ENCODE measurements at regions not wholly inside any gene's neighbourhood (a gene's known extent, or its start where the extent isn't known, plus 50 kb on each side); places are given as distances from the start of the nearest gene placed in this dataset.

- no peak for ATAC-seq
- no peak overlapping the region for H2AFZ ChIP-seq (ENCODE audit: low read depth, low read length, poor library complexity, severe bottlenecking)
- no peaks in the 10 kb centered on the region for H3K79me2 ChIP-seq (ENCODE audit: insufficient read depth, low read length)
- BruUV-seq (replicated peaks) = no TSS peak
- H3K27me3 ChIP-seq (ENCODE audit: insufficient read depth, low read length) = no peaks in the 10 kb centered on the region
- no peaks in the 10 kb centered on the region for H3K9me3 ChIP-seq (ENCODE audit: control insufficient read depth in 1 of 2, insufficient read depth in 1 of 2, low read depth in 1 of 2, low read length in 2 of 2)
- H3K4me1 ChIP-seq (ENCODE audit: control insufficient read depth in 1 of 2, insufficient read depth in 2 of 2, low read length in 2 of 2) = no peaks in the 10 kb centered on the region
- no peaks in the 10 kb centered on the region for H3K9me2 ChIP-seq (ENCODE audit: insufficient read depth)
- H3K36me3 ChIP-seq (ENCODE audit: control insufficient read depth in 1 of 2, insufficient read depth in 2 of 2, low read length in 2 of 2) = no peaks in the 10 kb centered on the region
- TF ChIP-seq EGR1 (IDR thresholded peaks at IDR 0.05; ENCODE audit: low read depth) = no peak
- TF ChIP-seq ZNF274 (IDR thresholded peaks at IDR 0.05; ENCODE audit: low read depth, low read length) = no peak
- no peak for TF ChIP-seq POLR2A (IDR thresholded peaks at IDR 0.05; ENCODE audit: borderline replicate concordance, extremely low read depth, insufficient read depth, insufficient read length)
- TF ChIP-seq, protein P1, sequence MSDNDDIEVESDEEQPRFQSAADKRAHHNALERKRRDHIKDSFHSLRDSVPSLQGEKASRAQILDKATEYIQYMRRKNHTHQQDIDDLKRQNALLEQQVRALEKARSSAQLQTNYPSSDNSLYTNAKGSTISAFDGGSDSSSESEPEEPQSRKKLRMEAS (IDR thresholded peaks at IDR 0.05) = no peak
- no peak for TF ChIP-seq ELF1 (IDR thresholded peaks at IDR 0.05; ENCODE audit: borderline replicate concordance, low read depth)
- no peak for TF ChIP-seq SP1 (IDR thresholded peaks at IDR 0.05; ENCODE audit: low read depth)
- TF ChIP-seq, protein P2, sequence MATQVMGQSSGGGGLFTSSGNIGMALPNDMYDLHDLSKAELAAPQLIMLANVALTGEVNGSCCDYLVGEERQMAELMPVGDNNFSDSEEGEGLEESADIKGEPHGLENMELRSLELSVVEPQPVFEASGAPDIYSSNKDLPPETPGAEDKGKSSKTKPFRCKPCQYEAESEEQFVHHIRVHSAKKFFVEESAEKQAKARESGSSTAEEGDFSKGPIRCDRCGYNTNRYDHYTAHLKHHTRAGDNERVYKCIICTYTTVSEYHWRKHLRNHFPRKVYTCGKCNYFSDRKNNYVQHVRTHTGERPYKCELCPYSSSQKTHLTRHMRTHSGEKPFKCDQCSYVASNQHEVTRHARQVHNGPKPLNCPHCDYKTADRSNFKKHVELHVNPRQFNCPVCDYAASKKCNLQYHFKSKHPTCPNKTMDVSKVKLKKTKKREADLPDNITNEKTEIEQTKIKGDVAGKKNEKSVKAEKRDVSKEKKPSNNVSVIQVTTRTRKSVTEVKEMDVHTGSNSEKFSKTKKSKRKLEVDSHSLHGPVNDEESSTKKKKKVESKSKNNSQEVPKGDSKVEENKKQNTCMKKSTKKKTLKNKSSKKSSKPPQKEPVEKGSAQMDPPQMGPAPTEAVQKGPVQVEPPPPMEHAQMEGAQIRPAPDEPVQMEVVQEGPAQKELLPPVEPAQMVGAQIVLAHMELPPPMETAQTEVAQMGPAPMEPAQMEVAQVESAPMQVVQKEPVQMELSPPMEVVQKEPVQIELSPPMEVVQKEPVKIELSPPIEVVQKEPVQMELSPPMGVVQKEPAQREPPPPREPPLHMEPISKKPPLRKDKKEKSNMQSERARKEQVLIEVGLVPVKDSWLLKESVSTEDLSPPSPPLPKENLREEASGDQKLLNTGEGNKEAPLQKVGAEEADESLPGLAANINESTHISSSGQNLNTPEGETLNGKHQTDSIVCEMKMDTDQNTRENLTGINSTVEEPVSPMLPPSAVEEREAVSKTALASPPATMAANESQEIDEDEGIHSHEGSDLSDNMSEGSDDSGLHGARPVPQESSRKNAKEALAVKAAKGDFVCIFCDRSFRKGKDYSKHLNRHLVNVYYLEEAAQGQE (IDR thresholded peaks at IDR 0.05; ENCODE audit: low read depth) = no peak
- TF ChIP-seq JUND (IDR thresholded peaks at IDR 0.05) = no peak
- no peak for TF ChIP-seq CBX3 (IDR thresholded peaks at IDR 0.05; ENCODE audit: low read depth)
- TF ChIP-seq, protein P3, sequence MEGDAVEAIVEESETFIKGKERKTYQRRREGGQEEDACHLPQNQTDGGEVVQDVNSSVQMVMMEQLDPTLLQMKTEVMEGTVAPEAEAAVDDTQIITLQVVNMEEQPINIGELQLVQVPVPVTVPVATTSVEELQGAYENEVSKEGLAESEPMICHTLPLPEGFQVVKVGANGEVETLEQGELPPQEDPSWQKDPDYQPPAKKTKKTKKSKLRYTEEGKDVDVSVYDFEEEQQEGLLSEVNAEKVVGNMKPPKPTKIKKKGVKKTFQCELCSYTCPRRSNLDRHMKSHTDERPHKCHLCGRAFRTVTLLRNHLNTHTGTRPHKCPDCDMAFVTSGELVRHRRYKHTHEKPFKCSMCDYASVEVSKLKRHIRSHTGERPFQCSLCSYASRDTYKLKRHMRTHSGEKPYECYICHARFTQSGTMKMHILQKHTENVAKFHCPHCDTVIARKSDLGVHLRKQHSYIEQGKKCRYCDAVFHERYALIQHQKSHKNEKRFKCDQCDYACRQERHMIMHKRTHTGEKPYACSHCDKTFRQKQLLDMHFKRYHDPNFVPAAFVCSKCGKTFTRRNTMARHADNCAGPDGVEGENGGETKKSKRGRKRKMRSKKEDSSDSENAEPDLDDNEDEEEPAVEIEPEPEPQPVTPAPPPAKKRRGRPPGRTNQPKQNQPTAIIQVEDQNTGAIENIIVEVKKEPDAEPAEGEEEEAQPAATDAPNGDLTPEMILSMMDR (IDR thresholded peaks at IDR 0.05 in 2 of 3, conservative IDR thresholded peaks at IDR 0.05 in 1 of 3; ENCODE audit: borderline replicate concordance in 1 of 3, insufficient read depth in 1 of 3, low read depth in 2 of 3, low read length in 2 of 3) = no peak
- TF ChIP-seq YY1 (IDR thresholded peaks at IDR 0.05; ENCODE audit: extremely low read depth, insufficient replicate concordance, low read depth, low read length) = no peak
- no peak for DNase-seq (ENCODE audit: low read depth, low spot score)
- ChIA-PET CTCF (no interaction called here), RAD21 (ENCODE audit: low non-redundant PET in 1 of 2, low total read pairs in 2 of 2, uncharacterized antibody in 2 of 2, unreplicated experiment in 2 of 2) (no interaction called here), POLR2A (no interaction called here)
- no peak overlapping the region for H3K9ac ChIP-seq (ENCODE audit: low read length)
- no peaks in the 10 kb centered on the region for H4K20me1 ChIP-seq (ENCODE audit: insufficient read depth)
- no peak overlapping the region for H3K27ac ChIP-seq (ENCODE audit: low read depth, low read length)
- H3K4me3 ChIP-seq (replicated peaks in 1 of 2; ENCODE audit: low read depth in 1 of 2, low read length in 2 of 2) = no peak overlapping the region
- no peak overlapping the region for H3K4me2 ChIP-seq (ENCODE audit: low read length)
- intact Hi-C loops (cut with micrococcal nuclease) = no loop called here
These were observed 61.1 kb upstream of the TPM4 start for GRCh38 chr19:16014923-16015804.

All from HCT116 (cell line).